CD4-positive, alpha-beta T cell treated with Interleukin-6 for 4 hours (primary cell): ENCODE measurements at regions not wholly inside any gene's neighbourhood (a gene's known extent, or its start where the extent isn't known, plus 50 kb on each side); places are given as distances from the start of the nearest gene placed in this dataset.

Source experiments
- DNase-seq: peaks from one replicate; pipeline ENCODE4 v3.0.0-alpha.2; 2020; ENCODE audit warnings: mixed read lengths

DNA sequence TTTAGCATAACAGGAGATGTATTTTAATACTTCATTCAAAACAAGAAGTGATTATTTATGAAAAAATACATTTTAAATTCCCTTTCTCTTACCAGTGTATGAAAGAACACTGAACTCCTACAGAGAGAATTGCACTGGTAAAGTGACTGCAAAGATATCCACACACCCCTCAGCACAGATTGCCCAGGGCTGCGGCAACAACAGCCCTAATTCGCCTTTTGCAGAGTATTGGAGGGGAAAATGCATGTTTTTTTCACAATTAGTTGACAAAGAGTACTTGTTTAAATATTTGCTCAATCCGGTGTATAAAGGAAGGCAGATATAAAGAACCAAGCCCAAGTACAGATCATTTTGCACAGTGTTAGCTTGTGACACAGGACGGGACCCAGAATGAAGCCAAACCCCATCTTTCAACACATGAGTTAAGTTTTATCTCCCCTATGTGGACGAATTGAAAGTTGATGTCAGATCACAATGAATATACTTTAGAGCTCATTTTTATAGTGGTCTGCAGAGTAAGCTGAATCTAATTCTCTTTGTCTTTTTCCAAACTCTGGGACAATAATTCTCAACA, 551.4 kb upstream of the IGFBP7 start:
- no peak for DNase-seq

DNA sequence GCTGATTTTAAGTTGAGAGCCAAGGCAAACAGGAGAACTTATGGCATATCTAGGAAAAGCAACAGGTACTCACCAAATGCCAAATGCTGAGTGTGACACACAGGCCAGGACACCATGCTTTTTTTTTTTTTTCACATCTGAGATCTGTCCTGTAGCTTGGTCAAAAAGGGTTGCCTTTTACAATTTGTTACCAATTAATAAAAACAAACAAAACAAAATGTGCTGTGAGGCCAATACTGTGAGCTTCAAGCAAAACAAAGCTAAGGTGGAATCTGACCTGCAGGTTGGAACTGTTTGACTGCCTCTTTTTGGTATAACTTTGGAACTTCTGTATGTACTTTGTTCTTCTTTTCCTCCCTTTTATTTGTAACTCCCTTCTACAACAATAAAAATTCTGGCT, 548.5 kb upstream of the IGFBP7 start:
- no peak for DNase-seq

DNA sequence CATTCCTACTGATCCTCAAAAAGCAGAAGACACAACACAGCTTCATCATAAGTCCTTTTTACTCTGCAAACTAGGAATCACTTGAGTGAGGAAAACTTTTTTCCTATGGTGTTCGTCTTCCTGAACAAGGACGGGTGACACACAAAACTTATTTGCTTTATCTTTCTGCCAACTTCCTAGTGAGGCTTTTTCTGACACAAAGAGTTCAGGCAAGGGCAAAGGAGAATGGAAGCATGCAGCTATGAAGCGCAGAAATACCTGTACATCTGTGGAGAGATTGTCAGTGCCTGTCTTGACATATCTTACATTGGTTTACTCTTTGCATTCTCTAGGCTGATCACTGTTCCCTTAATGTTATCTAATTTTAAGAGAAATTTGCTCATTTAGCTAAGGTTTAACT, 548.0 kb upstream of the IGFBP7 start:
- DNase-seq = no peak

DNA sequence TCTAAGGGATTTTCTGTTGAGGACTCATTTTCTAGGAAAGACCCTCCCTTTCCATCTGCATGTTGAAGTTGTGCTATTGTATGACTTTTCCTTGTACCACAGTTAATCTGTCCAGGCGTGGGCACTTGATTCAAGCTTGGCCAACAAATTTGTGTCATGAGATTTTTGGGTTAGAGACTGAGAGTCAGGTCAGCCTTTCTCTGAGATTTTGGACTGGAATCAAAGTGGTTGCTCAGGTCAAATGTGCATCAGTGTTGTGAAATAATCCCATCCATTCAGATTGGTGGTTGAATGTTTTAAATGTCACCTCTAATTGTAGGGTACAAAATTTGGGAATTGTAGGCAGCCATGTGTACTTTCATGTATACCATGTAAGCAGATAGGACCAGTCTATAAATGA, 545.2 kb upstream of the IGFBP7 start:
- no peak for DNase-seq

DNA sequence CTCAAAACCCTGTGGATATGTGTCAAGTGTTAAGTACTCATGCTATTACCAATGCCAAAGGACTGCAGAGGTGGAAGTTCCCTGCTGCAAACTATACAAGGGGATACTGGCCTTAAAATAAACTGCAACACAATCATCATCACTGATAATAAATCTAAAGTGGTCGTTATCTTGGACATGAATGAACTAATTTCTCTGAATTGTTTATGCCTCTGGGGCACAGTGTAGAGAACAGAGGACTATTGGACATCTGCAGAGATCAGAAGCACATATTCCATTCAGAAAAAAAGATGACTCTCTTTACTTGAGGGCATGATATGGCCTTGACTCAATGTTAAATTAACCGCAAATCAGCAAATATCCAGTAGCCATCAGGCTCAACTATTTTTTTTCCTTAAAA, 542.6 kb upstream of the IGFBP7 start:
- DNase-seq = no peak

DNA sequence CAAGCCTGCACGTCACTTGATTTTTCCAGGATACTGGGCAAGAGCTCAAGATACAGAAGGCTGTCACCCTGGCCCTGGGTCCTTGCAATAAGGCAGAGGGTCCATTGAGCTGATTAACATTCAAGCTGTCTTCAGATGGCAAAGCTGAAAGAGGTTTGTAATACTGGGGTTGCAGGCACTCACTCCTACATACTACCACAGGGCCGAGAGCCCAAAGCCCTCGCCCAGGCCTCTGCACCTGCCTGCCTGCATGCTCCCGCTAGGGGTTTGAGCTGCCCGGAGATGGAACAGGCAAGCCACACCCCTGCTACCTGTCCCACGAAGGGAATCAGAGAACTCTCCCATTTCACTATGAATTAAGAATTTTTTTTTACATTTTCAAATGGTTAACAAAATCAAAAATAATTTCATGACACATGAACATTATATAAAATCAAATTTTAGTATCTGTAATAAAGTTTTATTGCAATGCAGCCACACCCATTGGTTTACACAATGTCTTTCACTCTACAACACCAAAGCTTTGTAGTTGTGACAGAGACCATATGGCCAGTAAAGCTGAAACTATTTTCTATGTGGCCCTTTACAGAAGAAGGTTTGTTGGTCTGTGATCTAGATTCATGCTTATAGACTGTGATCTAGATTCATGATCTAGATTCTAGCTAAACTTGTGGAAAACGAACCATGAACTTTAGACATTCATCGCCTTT, 530.4 kb upstream of the IGFBP7 start:
- no peak for DNase-seq

DNA sequence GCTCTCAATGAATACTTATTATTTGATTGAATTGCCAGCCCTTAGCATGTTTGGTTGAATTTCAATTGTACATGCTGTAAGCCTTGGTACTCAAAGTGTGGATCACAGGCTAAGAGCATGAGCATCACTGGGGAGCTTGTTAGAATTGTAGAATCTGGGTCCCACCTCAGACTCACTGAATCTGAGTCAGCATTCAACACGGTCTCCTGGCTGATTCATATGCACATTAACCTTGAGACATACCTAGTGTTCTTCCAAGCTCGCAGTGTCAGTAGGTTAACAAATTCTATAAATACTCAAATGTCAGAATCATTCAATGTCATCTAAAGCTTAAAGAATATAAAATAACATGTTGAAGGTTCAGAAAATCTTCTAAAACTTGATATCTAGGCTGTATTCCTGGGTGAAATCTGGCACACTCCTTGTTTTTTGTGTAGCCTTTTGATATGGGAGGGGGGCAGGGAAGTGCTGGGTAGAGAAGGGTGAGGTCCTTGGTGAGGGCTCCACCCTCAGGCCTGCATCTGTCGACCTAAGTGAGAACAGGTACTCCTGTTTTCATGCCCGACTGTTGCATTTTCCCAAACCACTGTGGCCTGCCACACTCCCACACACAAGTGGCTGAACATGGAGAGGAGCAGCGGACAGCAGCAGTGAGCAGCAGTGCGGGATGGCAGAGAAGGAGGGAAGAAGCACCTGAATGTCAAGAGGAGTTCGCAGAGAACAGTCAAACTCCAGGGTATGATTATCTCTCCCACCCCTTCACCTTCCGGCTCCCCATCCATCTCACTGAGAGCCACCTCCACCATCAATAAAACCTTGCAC, 529.6 kb upstream of the IGFBP7 start:
- no peak for DNase-seq

DNA sequence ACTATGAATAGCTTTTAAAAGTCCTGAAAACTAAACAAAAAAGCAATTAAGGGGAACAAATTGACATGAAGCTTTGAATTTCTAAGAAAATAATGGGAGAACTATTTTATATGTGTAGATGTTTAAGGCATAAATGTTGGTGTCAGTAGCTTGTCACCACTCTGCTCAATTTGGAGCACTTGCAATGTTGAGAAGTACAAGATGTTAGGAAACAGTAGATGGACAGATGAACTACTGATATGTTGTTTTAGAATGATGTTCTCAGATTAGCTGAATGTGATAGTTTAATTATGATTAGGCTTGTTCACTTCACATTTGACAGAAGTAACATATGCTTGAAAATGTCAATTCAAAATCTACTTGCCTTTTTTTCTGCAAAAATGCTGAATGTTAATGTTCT, 525.7 kb upstream of the IGFBP7 start:
- no peak for DNase-seq

DNA sequence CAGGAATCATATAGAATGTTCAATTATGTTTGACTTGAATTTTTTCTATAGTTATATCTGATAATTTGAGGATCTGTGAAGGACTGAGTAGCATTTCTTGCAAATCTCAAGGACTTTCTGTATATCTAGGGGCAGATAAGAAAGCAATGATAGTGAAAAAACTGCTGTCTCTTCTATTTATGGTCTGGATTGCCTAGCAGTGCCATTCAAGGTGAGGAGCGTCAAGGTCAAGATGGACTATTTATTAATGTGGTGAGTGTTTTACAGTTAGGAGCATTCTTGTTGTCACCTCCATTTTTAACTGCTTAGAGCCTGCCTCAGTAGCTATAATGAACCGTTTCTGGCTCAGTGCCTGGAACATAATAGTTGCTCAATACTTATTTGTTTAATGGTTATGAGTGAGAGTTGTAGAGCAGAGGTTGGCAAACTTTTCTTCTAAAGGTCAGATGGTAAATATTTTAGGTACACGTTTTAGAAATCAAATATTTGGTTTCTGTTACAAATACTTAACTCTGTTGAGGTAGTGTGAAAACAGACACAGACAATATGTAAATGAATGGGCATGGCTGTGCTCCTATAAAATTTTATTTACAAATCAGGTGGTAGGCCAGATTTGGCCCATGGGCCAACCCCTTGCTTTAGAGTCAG, 523.2 kb upstream of the IGFBP7 start:
- no peak for DNase-seq

DNA sequence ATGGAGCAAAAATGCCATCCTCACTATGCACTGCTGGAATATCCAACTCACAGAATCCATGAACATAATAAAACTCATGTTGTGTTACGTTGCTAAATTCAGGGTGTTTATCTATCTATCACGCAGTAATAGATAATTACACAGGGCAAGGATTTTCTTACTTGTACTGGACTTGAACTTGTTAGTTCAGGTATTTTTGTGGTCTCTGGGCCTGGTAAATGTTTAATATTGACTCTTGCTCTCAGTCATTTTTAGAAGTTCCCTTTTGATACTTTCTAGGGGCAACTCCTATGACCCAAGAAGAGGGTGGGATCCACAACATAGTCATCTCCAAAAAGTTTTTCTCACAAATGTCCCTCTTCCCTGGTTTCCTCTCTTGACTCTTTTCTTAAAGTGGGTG, 522.4 kb upstream of the IGFBP7 start:
- no peak for DNase-seq

DNA sequence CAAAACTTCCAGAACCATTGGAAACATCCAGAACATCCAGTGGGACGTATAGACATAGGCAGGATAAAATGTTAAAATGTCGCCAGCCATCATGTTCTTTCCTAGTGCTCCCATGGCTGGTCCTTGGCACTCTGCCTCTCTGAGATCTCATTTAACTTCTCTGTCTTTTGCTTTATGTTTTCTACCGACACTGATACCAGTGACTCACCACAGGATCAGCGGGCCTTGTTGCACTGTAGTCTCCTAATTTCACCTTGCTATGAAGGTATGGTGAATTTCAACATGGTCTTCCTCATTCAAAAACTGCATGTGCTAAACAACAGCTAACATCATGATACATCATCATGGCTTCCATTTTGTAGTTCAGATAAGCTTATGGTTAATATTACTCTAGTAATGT, 521.0 kb upstream of the IGFBP7 start:
- DNase-seq = no peak

DNA sequence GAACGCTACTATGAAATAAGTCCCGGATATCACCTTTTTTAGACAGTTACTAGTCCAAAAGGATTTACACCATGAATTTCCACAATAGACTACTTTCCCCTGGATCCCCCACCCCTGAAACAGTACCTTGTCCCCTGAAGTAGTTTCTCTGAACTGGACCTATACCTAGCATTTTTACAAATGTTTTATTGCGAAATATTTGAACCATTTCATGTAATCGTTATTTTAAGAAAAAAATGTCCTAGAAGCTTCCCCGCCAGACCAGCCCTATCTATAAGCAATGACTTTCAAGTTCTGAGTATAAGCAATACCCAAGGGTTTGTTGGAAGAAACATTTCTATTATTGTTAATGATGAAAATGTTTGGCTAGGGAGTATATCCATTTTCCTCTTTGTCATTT, 517.8 kb upstream of the IGFBP7 start:
- DNase-seq = no peak

DNA sequence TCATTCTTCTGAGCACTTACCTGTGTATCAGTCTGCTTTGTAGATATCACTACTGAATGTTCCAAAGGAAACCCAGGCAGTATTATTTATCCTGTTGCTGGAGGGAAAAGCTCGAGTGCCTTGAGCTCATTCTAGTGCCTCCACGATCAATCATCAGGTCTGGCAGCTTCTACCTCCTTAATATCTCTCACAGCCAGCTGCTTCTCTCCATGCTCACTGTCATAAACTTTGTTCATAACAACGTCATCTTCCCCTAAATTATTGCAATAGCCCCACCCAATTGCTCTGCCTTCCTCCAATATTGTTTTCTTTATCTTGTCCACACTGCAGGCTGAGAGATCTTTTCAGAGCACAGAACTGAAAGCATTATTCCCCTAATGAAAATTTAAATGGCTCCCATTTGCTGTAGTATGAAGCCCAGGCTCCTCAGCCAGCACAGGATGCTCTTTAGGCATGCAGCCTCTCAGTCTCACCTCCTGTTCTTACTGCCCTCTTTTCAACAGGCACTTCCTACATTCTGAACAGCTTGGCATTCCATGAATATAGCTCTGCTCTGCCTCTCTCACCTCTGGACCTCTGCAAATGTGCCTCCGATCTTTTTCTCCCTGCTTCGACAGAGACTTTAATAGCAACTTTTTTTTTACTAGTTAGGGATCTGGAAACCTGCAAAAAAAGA, 504.2 kb upstream of the IGFBP7 start:
- no peak for DNase-seq

DNA sequence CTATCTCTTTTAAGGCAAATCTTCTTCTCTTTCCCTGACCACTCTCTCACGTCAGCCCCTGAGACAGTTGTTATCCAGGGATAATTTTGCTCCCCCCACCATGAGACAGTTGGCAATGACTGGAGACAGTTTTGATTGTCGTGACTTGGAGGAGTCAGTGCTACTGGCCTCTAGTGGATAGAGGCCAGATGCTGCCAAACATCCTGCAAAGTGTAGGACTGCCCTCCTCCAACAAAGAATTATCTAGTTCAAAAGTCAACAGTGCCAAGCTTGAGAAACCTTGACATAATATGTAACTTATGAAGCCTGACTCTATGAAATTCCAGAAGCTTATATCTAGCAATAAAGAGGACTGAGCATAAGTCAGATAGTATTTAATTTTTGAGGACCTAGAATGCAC, 502.1 kb upstream of the IGFBP7 start:
- DNase-seq = no peak

DNA sequence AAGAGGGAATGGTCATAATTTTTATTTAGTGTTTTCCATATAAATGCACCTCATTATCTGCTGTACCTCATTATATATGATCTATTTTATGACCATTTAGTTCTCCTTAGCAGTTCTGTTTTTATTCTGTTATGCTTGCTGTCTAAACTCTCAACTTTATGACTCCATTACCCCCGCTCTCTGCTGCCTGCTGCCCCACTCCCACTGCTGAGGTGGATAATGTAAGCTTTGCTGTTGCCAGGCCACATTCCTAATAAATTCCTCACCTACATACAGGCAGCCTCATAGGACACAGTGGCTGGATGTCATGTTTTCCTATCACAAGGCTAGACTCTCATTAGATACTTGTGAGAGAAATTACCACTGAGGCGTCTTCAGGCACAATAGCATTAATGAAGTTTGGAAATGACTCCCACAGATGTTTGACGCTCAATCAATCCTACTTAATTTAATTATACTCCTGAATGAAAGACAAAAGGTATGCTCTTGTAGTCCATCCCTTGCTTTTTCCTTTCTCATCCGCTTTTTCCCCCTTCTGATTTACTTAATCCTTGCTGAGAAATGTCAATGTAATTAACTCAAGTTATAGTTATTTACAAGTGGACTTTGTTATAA, 497.5 kb upstream of the IGFBP7 start:
- no peak for DNase-seq

DNA sequence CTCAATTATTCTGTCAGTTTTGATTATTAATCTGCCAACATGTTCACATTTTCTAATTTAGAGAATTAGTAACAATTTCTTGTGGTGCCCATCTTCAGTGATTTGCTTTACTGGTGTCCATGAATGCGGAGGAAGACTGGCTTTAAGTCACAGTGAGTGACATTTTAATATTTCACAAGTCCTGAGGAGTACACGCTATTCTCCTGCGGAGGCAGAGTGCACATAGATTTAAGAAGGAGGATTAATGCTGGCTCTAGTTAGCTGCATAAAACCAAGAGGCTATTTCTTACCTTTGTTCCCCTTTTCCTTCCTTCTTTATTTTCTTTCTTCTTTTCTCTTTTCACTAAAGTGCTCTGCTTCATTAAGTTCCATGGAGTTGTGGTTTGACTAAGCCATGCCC, 495.2 kb upstream of the IGFBP7 start:
- no peak for DNase-seq

DNA sequence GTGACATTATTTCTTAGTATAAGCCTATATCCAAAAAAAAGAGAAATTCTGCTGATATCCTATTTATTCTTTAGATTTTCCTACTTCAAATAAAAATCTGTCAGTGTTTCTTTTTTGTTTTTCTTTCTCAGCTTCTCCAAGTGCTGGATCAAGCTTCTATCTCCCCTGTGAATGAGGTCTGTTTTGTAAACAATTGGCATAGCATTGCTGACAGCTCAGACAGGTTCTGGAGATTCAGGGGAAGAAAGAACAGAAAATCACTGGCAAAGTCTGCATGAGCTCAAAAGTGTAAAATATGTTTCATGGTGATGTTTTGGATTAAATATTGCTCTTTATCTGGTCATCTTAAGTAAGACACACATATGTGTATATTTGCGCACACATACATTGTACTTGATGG, 492.0 kb upstream of the IGFBP7 start:
- no peak for DNase-seq

DNA sequence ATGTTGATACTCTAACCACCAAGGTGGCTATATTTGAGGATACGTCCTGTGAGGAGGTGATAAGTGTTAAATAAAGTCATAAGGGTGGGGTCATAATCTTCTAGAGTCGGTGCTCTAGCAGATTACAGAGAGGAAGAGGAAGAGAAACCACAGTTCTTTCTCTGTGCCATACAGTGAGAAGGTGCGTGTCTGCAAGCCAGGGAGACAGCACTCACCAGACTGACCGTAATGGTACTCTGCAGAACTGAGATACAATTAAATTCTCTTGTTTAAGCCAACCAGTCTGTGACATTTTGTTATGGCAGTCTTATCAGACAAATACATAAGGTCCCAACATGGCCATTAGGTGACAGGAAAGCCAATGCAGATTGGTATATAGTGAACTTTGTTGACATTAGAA, 480.9 kb upstream of the IGFBP7 start:
- no peak for DNase-seq

DNA sequence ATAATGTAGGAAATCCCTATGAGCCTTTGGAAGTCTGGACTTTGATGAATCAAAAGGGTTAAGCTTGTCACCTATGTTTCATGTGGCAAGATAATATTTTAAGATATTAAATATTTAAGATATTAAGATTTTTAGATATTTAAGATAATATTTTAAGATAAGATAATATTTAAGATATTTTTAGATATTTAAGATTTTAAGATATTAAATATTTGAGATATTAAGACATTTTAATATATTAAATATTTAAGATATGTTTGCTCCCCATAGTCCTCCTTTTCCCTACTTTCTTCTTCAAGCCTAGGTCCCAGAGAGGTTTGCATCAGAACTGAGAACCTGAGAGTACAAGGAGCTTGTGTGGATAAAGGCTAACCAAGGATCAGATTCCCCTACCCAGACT, 478.4 kb upstream of the IGFBP7 start:
- DNase-seq = no peak

DNA sequence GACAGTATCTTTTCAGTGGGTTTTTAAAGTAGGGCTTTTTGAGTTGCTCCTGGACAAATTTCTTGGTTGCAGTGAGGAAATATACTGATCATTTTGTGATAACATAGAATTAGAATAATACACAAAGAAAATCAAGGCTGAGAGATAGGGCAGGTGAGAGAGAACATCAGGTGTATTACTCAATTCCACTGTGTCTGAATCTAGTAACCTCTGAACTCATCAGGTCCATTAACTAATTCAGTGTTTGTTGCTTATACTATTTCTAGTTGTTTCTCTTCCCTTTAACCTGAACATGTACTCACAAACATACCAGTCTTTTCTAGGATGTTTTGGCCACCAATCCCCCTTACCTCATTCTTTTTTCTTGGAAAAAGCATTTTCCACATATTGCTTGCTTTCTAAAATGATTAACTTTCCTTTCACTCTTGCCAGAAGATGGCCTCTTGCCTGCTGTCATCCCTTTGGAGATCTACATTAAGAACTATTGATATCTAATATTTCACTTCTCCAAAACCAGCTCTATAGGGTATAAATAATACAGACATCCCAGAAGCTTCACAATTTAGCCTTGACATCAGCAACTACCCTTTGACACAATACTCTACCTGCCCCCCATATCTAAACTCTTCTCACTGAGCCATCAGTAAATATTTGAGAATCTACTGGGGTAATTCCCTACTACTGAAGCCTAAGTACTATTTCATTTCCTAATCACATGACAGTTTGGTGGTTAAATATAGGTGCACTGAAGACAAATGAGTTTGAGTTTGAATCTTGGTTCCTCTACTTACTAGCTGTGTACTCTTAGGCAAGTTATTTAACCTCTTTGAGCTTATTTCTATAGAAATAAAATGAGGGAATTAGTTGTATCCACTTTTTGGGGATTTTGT, 470.8 kb upstream of the IGFBP7 start:
- DNase-seq = no peak

DNA sequence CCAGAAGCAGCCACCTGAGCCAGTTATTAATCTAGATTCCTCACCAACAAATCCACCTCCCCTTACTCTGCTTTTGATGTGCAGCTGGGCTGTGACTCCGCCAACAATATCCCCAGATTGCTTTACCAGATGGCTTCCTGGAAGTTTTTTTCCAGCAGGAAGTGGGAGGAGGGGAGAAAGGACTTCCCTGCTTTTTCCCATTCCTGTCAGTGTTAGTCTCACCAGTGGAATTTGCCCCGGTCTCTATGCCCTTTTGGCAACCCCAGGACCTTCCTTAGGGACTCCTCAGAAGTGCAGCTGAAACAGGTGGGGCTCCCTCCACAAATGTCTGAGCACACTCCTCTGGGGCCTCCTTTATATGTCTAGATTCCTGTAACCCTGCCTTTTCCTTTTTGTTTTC, 465.2 kb upstream of the IGFBP7 start:
- DNase-seq = no peak
